Body of pancreas (tissue), 4 donors: ENCODE measurements at regions not wholly inside any gene's neighbourhood (a gene's known extent, or its start where the extent isn't known, plus 50 kb on each side); places are given as distances from the start of the nearest gene placed in this dataset.

Source experiments
- POLR2A ChIP-seq, 3 donors: fragments of 450-650 bp; IDR thresholded peaks; one replicate each; pipeline ENCODE4 v1.6.1; 2016; ENCODE audit warnings: antibody characterized with exemption in 3 of 3, mild to moderate bottlenecking in 2 of 3
- TF ChIP-seq, protein P1 (sequence below), 7 experiments: fragments of 450-650 bp in 4 of 7; fragments of 200-600 bp in 3 of 7; sonication (generic) in 3 of 7; IDR thresholded peaks; one replicate each; pipeline ENCODE4 v1.5.1; 2016 to 2019; ENCODE audit warnings: antibody characterized with exemption in 7 of 7

DNA sequence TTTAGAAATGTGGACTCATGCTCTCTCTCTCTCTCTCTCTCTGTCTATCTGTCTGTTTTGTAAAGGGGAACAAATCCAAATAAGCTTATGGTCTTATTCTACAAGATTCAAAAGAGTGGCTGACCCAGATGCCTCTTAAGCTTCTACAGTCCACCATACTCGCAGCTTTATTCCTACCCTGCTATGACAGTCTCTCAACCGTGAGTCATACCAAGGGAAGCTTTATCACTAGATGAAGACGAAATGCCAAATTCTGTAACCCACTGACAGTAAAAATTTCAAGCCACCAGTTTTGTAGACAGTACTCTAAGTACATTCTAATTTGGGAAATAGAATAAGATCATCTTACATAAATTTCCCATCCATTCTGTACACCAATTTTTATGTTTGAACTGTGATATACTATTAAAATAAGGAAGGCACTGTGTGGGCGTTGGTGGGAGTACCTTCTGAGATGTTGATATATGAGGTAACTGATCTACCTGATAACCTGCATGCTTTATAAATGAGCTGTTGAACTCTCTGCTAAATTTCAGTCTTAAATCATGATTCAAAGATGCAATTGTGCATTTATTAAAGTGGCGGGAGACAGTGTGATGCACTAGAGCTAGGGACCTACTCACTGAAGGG is 153.2 kb downstream of the KLF6 start:
- TF ChIP-seq, protein P1, sequence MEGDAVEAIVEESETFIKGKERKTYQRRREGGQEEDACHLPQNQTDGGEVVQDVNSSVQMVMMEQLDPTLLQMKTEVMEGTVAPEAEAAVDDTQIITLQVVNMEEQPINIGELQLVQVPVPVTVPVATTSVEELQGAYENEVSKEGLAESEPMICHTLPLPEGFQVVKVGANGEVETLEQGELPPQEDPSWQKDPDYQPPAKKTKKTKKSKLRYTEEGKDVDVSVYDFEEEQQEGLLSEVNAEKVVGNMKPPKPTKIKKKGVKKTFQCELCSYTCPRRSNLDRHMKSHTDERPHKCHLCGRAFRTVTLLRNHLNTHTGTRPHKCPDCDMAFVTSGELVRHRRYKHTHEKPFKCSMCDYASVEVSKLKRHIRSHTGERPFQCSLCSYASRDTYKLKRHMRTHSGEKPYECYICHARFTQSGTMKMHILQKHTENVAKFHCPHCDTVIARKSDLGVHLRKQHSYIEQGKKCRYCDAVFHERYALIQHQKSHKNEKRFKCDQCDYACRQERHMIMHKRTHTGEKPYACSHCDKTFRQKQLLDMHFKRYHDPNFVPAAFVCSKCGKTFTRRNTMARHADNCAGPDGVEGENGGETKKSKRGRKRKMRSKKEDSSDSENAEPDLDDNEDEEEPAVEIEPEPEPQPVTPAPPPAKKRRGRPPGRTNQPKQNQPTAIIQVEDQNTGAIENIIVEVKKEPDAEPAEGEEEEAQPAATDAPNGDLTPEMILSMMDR (IDR thresholded peaks at IDR 0.05) = no peak
- TF ChIP-seq POLR2A (IDR thresholded peaks at IDR 0.05) = no peak
